ENCODE measurements at regions not wholly inside any gene's neighbourhood (a gene's known extent, or its start where the extent isn't known, plus 50 kb on each side); places are given as distances from the start of the nearest gene placed in this dataset.
A peak's percentile ranks its signal among the peaks of the same experiment; 100 is the strongest.
"Not testable (repeated sequence)": the region's sequence is repeated elsewhere in the genome, so short reads cannot be mapped to it uniquely, and the experiment has no call there.

DNA sequence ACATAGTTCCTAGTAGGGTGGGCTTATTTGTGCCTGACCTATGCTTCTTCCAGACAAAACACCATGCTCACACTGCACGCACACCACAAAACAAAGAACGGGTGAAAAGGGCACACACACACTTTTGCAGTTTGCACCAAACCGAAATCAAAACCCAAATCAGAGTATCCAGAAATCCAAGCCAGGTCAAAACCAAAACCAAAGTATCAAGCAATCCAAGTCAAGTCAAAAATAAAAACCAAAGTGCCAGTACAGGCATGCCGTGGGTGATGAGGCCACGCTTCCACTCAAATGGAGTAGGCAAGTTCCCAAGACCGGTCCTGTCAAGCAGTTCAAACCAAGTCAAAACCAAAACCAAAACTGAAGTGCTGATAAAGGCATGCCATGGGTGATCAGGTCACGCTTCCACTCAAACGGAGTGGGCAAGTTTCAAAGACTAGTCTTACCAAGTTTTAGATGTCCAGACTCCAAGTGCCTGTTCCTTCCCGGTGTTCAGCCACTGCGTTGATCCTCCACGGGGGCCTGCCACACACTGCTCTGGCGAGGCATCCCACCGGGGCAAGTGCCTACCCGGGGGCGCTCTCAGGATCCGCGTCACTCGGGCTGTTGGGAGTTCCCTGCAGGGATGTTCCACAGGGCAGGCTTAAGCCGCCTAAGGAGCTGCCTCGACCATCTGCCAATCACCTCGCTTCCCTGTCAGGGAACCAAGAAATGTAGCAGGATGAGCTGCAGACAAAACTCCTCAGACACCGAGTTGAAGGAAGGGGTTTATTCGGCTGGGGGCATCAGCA, 184.5 kb upstream of the SGO1 start:
- not testable (repeated sequence) for DNase-seq

DNA sequence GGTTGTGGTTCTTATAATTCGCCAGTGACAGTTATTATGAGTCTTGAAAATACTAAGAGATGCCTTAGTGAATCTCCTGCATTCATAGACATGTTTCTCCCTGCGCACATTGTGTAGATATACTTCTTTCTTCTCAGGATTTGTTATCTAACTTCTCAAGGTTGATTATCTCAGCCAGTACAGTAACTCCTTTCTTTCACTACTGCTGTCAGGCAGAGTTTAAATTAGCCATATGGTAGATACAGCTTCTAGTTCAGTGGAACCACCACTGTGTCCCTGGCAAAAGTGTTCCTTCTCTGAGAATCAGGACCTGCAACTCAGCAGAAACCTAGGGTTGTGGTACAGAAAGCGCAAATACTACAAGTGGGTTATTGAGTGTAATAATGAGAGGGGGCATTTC, 175.0 kb upstream of the SGO1 start:
- DNase-seq, result no peak

DNA sequence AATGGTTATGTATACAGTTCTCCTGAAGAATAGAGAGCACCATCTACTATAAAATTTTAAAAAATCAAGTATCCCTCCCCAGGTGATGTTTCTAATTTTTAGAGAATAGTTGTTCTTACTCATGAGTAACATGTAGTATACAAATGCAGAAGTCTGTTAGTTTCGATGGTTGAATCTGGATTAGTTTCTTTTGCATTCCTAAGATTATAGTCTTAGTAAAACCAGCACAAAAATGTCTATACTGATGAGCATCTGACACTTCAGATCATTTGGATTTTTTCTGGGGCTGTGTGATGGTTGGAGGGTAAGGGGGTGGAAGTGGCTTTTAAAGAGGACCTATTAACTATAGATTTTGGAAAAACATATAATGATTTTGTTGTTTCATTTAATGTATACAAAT, 167.3 kb upstream of the SGO1 start:
- no peak for DNase-seq

DNA sequence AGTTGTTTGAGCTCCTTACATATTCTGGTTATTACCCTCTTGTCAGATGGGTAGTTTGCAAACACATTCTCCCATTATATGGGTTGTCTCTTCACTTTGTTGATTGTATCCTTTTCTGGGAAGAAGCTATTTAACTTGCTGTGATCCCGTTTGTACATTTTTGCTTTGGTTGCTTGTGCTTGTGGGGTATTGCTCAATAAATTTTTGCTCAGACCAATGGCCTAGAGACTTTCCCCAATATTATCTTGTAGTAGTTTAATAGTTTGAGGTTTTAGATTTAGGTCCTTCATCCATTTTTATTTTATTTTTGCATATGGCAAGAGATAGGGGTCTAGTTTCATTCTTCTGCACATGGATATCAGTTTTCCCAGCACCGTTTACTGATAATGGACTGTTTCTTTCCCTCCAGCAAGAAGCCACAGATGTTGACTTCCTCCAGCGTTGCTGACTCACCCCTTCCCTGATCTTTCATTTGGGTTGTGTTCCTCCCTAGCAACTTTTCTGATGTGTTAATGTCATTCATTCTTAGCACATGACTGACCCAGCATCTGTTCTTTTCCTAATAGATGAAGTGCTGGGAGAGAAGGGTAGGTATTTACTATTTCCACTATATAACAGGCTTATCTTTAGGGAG, 166.7 kb upstream of the SGO1 start:
- DNase-seq, result no peak

DNA sequence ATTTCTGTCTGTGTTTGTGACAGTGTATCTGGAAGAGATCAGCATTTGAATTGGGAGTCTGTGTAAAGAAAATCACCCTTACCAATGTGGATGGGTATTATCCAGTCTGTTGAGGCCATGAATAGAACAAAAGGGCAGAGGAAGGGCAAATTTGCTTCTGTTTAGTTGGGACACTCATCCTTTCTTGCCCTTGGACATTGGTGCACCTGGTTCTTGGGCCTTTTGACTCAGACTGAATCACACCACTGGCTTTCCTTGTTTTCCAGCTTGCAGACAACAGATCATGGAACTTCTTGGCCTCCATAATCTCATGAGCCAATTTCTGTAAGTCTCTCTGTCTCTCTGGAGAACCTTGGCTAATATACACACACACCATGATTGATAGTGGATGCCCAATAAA, 164.4 kb upstream of the SGO1 start:
- DNase-seq, result no peak

DNA sequence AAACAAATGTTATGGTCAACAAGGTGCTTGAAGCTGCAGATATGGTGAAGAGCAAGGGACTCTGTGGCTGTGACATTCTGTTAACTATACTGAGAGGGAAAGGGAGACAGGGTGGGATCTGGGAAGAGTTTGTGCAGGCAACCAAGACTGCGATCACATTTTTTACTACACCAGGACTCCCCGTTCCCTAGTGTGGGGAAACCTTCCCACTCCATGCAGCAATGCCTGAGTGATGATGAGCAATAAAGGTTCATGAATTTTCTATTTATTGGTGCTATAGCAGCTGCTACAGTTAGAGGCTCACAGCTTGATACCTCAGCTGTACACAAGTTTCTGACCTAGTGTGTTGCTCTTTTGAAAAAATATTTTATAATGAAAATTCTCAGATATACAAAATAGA, 160.9 kb upstream of the SGO1 start:
- no peak for DNase-seq

DNA sequence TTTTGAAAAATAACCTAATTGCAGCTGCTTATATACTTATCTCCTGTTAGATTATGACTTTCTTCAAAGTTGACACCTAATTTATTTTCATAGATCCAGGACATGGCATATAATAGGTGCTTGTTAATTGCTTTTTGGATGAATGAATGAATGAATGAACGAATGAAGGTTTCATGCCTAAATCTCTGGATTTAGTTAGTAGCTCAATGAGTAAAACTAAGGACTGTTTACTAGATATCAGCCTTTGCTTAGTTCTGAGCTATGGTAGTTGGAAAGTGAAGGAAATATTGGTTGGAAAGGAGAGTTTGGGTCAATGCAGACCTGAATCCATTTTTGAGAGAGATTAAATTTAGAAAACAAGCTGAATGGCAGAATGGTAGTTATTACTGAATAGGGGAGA, 160.4 kb upstream of the SGO1 start:
- no peak for DNase-seq

DNA sequence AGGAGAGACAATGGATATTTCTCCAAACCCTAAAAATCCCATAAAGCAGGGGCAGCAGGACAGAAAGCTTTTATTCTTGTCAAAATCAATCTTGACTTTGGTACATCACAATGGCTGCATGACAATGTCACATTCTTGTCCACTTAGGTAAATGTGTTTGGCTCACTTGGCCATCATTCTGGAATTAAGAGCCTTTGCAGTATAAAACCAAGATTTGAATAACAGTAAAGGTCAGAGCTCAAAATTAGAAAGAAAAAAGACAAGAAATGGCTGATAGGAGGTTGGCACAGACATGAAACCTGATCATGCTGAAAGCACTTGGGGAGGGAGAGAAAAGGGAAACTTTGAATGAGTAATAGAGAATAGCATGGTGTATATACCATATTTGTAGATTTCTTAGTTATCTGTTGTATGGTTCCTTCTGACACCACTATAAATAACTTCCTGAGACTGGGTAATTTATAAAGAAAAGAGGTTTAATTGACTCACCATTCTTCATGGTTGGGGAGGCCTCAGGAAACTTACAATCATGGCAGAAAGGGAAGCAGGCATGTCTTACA, 158.5 kb upstream of the SGO1 start:
- DNase-seq, result no peak

DNA sequence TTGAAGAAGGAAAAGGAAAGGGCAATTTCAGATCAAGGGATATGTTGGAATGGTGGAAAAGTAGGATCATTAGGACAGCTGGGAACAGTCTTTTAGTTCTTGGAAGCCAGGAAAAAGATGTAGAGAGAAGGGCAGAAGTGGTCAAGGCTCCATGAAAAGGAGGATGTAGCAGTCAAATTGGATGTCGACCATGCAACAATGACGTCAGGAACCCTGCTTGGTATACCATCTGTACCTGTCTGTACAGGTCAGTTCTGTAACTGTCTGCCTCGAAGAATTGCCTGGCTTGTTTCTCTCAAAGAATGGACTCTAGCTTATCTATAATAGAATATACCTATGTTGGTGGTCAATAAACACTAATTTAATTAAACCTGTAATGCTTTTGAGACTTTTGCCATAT, 157.8 kb upstream of the SGO1 start:
- DNase-seq, result no peak

DNA sequence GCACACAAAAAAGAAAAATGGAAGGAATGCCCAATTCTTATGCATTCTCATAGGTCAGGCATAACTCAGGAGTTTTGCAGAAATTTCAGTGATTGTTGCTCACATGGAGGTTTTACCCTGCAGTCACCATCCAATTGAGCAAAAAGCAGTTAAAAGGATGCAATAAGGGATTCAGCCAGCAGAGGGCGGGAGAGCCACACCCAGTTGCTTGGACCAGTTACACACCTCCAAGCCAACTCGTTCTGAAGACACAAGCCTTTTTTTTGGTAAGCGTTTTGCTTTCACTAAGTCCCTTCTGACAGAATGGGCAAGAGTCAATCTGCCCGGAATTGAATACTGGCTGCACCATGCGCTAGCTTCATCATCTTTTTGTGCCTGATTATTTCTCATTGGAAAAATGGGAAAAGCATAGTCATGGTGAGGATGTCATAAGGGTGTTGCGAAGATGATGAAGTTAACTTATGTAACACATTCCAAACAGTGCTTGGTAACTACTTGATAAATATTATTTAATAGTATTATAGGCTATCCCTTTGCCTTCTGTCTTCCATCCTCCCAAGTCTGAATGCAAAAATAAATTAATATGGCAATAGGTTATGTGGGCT, 154.4 kb upstream of the SGO1 start:
- peak; percentile 23 to 45 for DNase-seq

DNA sequence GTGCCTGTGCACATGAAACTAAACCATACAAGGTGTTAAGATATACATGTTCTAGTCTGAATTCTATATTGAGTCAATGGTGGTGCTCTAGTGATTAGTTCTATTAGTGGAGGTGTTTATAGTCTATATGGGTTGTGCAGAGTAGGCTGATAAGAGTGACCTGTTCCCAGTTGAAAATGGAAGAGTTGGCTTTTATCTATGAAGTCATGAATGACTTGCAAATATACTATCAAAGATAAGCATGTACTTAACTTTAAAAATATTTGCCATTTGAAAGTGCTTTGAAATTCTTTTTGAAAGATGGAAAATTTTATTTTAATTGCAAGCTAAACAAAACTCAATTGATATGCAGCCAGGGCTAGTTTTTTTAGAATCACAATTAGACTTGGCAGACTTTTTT, 150.6 kb upstream of the SGO1 start:
- DNase-seq, result no peak

DNA sequence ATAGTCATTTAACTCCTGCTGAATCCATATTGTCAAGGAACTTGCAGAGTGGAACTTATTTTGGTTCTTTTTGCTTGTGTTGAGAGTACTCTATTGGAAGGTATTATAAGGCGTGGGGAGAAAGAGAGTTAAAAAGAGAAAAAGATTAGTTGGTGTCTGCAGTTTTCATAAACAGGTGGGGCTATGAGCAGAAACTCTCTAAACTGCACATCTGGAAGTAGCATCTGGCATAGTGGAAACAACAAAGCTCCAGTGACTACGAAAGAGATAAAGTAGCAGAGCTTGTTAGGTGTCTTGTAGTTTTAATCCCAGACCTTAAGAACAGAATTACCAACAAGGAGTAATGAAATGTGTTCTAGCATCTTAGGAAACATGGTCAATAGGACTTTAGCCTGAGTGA, 148.8 kb upstream of the SGO1 start:
- DNase-seq, result no peak

DNA sequence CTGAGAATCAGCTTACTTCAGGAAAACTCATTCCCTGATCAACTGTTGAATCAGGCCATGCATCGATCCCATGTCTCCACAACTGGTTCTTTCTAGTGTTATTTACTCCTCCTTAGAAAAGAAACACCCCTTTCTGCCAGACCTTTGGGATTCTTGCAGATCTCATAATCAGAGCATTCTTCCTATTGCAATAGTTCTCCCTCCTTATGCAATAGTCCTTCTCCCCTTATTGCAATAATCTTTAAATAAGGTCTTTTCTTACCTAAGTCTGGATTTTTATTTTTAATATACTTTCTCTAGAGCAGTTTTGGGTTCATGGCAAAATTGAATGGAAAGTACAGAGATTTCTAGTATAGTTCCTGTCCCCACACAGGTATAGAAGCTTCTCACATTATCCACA, 141.9 kb upstream of the SGO1 start:
- DNase-seq, result no peak

DNA sequence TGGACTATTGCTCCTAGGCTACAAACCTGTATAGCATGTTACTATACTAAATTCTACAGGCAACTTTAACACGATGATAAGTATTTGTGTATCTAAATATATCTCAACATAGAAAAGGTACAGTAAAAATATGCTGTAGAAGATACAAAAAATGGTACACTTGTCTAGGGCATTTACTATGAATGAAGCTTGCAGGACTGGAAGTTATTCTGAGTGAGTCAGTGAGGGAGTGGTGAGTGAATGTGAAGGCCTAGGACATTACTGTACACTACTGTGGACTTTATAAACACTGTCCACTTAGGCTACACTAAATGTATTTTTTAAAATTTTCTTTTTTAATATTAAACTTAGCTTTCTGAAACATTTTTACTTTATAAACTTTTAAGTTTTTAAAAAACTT, 140.5 kb upstream of the SGO1 start:
- DNase-seq, result no peak

DNA sequence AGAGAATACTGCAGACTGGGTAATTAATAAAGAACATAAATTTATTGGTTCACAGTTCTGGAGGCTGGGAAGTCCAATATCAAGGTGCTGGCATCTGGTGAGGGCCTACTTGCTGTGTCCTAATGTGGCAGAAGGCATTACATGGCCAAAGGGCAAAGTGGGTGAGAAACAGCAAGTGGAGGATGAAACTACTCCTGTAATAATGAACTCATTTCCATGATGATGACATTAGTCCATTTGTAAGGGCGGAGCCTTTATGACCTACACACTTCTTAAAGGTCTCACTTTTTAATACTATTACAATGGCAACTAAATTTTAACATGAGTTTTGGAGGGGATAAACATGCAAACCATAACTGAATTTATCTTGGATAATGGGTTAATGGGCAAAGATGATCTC, 139.6 kb upstream of the SGO1 start:
- DNase-seq, result no peak

DNA sequence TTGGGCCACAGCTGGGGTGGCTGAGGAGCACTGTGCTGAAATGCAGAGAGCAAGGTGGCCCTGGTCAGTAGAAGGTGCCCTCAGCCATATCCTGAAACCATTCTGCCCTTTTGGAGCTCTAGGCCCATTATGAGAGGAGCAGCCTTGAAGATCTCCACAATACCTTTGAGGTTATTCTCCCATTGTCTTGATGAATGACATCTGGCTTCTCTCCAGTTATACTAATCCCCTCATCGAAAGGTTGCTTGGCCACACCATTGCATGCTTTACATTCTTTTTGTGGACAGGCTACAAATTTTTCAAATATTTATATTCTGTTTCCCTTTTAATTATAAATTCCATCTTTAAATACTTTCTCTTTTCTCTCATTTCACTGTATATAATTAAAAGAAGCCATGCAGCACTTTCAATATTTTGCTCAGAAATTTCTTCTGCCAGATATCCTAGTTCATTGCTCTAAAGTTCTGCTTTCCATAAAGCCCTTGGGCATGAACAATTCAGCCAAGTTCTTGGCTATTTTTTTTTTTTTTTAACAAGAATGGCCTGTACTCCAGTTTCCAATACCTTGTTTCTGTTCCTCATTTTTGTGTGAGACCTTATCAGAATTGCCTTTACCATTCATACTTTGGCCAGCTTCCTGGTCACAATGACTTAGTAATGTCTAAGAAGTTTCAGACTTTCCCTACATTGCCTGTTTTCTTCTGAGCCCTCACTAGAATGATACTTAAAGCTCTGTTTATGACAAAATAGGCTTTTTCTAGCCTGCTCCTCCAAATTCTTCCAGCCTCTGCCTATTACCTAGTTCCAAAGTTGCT, 138.9 kb upstream of the SGO1 start:
- no peak for DNase-seq

DNA sequence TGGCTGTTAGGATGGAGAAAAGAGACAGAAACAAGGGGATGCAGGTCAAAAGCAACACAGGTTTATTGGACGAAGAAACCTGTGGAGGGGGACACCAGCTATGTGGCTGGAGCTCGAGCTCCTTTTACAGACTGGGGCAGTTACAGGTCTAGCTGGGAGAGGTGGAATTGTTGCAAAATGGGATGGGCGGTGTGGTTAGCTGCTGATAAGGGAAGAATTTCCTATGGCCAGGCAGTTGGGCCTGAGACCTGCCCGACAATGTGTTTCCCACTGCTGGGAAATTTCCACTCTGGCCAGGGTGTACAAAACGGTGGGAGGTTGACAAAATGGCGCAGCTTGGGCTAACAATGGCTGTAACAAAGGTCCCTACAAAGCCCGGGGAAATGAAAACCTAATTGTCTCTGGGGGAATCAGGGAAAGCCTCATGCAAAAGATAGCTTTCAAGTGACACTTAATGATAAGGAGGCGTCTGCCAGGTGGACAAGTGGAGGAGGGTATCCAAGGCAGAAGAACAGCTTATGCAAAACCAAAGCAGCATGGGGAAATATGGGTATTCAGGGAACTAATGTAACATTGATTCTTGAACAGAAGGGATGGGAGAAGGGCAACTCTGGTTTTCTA, 137.4 kb upstream of the SGO1 start:
- no peak for DNase-seq

DNA sequence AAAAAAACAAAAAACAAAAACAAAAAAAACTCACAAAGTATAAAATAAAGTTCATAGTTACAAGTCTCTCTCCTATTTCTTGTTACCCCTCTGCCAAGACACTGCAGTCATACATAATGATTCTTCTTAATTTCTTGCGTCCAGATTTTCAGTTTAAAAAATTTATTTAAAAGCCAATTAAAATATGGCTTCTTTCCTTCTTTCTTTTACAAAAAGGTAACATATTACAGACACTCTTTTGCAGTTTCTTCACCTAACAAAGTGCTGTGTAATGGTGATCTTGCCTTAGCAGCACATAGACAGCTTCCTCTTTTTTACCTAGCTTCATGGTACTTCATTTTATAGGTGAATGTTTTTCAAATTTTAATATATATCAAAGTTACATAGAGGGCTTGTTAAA, 136.1 kb upstream of the SGO1 start:
- no peak for DNase-seq

DNA sequence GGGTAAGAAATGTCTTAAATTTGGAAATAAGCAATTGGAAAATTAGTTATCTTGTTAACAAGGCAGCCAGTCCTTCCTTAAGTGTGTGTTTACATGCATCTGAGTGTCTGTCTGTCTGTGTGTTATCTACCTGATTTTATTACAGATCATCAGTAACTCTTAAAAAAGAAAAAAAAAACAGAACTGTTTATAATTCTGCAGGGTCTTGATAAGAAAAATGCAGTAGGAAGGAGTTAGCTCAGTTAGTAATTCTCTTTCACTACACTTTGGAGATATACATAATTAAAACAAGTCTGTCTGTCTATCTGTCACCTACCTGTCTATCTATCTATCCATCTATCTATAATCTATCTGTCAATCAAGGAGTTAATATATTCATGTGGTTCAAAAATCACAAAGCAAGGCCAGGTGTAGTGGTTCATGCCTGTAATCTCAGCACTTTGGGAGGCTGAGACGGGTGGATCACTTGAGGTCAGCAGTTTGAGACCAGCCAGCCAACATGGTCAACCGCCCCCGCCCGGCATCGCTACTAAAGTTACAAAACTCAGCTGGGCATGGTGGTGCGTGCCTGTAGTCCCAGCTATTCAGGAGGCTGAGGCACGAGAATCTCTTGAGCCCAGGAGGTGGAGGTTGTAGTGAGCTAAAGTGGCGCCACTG, 135.5 kb upstream of the SGO1 start:
- DNase-seq, result no peak

DNA sequence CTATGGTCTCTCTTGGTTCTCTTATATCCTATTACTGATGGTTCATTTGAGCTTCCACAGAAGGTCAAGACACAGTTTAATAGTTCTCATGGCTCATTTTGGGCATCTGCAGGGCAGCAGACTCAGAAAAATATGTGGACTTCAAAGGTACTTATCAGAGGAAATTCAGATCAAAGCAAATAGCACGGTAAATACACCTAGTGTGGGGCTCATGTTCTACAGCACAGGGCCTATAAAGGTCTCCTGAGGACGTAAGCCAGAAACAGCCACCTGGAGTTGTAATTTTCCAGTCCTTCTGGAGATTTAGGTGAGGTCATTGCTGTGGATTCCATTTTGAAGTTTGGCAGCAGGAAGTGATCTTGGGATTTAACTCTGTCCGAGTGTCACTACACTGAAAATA, 134.5 kb upstream of the SGO1 start:
- DNase-seq, result no peak

DNA sequence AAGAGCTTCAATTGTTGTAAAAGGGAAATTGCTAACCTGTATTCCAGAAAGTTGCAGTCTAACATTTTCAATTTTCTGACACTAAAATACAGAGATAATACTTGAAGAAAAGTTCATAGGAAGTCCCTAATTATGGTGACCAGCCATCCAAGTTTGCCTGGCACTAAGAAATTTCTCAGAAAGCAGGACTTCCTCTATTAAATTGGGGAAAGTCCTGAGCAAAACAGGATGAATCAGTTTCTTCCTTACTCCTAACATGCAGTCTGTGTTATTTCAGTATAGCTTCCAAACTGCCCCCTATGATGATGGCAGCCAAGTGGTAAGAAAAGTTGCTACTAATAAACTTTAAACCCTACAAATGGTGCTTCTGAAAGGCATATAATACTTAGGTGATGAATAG, 133.5 kb upstream of the SGO1 start:
- DNase-seq, result no peak

DNA sequence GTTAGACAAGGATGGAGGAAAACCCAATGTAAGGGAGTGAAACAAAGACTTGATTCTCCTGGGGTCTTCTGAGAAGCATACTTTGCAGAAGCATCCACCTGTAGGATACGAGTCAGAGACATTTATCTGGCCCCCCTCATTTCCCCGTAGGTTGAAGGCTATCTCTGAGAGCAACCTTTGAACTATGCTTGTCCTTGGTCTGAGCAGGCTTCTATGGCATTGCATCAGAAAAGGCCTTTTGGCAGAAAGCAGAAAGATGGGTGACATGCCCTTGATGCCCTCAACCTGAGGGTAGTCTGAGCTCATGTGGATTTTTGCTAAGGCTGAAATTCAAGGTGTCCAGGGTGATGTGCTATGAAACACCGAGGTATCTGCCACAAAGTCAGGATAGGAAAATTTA, 131.6 kb upstream of the SGO1 start:
- DNase-seq, result no peak
